ENCODE measurements at regions not wholly inside any gene's neighbourhood (a gene's known extent, or its start where the extent isn't known, plus 50 kb on each side); places are given as distances from the start of the nearest gene placed in this dataset.

DNA sequence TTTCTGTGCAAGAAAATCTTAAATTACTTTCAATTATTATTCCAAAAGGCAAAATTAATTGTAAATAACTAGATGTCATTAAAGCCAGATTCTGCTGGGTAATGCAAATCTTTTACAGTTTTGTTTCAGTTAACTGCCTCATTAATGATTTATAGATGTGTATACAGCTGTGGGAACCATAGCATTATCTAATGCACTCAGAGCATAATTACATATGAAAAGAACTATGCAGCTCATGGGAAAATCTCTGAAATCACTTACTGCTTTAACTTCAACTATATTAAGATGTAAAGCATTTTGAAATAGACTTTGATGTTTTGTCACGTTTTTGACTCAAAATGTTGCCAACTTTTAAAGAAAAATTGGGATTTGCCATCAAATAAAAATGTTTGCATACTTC, 630.3 kb upstream of the KLHL4 start:
- no peak for DNase-seq (ENCODE audit: low spot score)
- in situ Hi-C loops (cut with MboI; ENCODE audit: low pct_unique_long_range_greater_than_20kb, low sequenced_read_pairs, unreplicated experiment): no loop called here
- TF ChIP-seq, protein P1, sequence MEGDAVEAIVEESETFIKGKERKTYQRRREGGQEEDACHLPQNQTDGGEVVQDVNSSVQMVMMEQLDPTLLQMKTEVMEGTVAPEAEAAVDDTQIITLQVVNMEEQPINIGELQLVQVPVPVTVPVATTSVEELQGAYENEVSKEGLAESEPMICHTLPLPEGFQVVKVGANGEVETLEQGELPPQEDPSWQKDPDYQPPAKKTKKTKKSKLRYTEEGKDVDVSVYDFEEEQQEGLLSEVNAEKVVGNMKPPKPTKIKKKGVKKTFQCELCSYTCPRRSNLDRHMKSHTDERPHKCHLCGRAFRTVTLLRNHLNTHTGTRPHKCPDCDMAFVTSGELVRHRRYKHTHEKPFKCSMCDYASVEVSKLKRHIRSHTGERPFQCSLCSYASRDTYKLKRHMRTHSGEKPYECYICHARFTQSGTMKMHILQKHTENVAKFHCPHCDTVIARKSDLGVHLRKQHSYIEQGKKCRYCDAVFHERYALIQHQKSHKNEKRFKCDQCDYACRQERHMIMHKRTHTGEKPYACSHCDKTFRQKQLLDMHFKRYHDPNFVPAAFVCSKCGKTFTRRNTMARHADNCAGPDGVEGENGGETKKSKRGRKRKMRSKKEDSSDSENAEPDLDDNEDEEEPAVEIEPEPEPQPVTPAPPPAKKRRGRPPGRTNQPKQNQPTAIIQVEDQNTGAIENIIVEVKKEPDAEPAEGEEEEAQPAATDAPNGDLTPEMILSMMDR (IDR thresholded peaks at IDR 0.05; ENCODE audit: extremely low read depth, insufficient read depth, missing control alignments): no peak

DNA sequence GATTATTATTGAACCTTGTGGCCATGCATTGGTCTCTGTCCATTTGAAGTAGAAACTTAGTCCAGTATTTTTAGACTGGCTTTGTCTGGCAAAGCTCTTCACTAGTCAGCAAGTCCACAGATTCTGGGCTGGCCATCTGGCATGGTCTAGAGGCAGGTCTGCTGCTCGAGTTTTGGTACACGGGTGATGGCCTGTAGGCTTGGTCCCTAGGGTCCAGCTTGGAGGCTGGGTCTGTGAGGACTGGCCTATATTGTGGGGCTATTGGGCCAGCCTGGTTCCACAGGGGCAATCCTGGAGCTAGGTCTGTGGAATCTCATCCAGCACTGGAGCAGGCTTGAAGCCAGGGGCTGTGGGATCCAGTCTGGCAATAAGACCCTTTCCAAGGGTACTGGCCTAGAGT, 607.6 kb upstream of the KLHL4 start:
- TF ChIP-seq, protein P1 (IDR thresholded peaks at IDR 0.05; ENCODE audit: extremely low read depth, insufficient read depth, missing control alignments): no peak
- in situ Hi-C loops (cut with MboI; ENCODE audit: low pct_unique_long_range_greater_than_20kb, low sequenced_read_pairs, unreplicated experiment): no loop called here
- DNase-seq (ENCODE audit: low spot score): no peak

DNA sequence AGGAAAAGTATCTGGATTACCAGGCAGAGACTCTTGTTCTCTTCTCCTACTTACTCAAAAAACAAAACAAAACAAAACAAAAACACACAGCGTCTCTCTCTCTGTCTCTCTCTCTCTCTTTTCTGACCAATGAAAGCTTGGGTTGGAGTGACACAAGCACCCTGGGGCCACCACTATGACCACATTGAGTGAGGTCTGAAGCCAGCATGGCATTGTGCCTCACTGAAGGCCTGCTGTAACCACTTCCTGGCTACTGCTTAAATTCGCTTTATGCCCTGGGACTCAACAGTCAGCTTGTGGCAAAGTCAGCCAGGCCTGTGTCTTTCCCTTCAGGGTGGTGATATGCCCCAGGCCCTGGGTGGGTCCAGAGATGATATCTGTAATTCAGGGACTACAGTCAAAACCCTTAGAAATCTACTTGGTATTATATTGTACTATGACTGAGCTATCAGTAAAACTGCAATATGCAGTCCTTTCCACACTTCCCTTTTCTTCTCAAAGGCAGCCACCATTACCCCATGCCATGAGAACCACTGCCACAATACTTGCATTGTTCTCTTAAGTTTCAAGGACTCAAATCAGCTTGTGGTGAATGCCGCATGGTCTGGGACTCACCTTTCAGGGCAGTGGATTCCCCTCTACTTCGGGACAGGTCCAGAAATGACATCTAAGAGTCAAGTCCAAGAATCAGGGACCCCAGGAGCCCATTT, 606.8 kb upstream of the KLHL4 start:
- in situ Hi-C loops (cut with MboI; ENCODE audit: low pct_unique_long_range_greater_than_20kb, low sequenced_read_pairs, unreplicated experiment): no loop called here
- TF ChIP-seq, protein P1 (IDR thresholded peaks at IDR 0.05; ENCODE audit: extremely low read depth, insufficient read depth, missing control alignments): no peak
- no peak for DNase-seq (ENCODE audit: low spot score)

DNA sequence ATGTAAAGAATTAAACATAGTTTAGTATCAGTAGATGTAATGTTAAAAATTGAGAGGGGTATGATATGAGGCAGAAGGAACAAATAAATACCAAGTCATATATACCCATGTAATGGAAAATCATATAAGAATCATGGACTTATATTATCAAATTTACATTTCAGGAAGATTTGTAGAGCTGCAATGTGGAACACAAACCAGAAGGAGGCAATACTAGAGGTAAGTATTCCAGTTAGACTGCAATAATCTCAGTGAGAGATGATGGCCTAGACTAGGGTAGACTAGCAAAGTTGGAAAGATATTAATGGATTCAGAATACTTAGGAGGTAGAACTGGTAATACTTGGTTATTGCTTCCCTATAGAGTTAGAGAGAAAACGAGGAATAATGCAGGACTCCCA, 603.0 kb upstream of the KLHL4 start:
- in situ Hi-C loops (cut with MboI; ENCODE audit: low pct_unique_long_range_greater_than_20kb, low sequenced_read_pairs, unreplicated experiment): no loop called here
- DNase-seq (ENCODE audit: low spot score): no peak
- TF ChIP-seq, protein P1 (IDR thresholded peaks at IDR 0.05; ENCODE audit: extremely low read depth, insufficient read depth, missing control alignments): no peak

DNA sequence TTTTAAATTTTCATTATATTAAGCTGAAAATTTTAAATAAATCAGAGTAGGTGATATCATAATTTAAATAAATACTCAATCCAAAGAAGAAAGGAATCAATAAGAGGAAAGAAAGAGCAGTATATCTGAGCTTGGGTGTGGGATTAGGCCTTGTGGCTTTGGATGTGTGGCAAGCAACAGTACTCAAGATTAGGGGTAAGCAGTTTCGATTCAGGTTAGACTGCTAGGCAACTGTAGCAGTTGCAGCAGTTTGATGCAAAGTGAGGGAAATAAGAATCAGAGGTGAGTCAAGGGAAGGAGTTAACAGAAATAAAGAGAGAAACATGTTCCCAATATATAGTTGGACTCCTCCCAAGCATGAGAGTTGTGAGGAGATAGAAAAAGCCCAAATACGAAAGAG, 599.6 kb upstream of the KLHL4 start:
- in situ Hi-C loops (cut with MboI; ENCODE audit: low pct_unique_long_range_greater_than_20kb, low sequenced_read_pairs, unreplicated experiment): no loop called here
- DNase-seq (ENCODE audit: low spot score): no peak
- TF ChIP-seq, protein P1 (IDR thresholded peaks at IDR 0.05; ENCODE audit: extremely low read depth, insufficient read depth, missing control alignments): no peak

DNA sequence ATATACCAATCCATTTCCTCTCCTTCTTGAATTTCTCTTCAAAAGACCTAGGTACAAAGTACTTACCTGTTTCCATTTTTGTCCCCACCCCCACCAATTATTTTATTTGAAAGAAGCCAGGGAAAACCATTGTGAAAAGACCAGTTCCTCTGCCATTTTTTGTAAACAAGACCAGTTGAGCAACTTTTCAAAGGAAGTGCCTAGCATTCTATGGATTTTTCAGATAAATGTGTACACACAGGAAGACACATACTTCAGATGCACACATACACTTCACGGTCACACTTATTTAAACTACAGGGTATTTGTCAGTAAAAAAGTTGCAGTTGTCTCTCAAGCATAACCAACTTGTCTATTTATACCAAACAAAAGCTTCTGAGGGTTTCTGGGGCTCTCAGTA, 587.2 kb upstream of the KLHL4 start:
- TF ChIP-seq, protein P1 (IDR thresholded peaks at IDR 0.05; ENCODE audit: extremely low read depth, insufficient read depth, missing control alignments): no peak
- in situ Hi-C loops (cut with MboI; ENCODE audit: low pct_unique_long_range_greater_than_20kb, low sequenced_read_pairs, unreplicated experiment): no loop called here
- DNase-seq (ENCODE audit: low spot score): no peak
